ENCODE measurements at regions not wholly inside any gene's neighbourhood (a gene's known extent, or its start where the extent isn't known, plus 50 kb on each side); places are given as distances from the start of the nearest gene placed in this dataset.

DNA sequence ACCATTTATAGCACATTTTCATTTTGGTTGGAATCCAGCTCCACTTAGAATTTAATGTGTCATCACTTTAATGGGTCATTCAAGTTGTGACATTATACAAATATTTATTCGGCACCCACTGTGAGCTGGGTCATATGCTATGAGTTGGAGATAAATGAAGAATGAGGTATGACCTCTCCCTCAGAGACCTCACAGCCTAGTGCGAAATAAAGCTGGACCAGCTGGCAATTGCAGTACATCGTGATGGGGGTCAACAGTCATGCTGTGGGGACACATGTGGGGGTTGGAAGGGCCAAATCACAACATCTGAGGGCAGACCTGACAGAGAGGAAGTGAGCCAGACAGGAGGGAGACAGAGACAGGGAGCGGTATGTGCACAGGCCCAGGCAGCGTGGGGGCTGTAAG, 175.4 kb downstream of the MAIP1 start:
- Histone ChIP-seq H3K36me3 (ENCODE audit: insufficient read depth, low read length) (no peaks in the 10 kb centered on the region), H3K4me1 (ENCODE audit: insufficient read depth, low read length, severe bottlenecking) (no peaks in the 10 kb centered on the region), H3K79me2 (ENCODE audit: insufficient read depth, low read length) (no peaks in the 10 kb centered on the region), H3F3A (ENCODE audit: insufficient read depth, low read length) (no peaks in the 10 kb centered on the region), H3K9me3 (ENCODE audit: low read length) (no peaks in the 10 kb centered on the region), H3K27ac (ENCODE audit: low read depth, low read length, poor library complexity, severe bottlenecking) (no peak overlapping the region), H3K27me3 (ENCODE audit: insufficient read depth, low read length) (no peaks in the 10 kb centered on the region), H3K9ac (ENCODE audit: low read length) (no peak overlapping the region), H4K20me1 (ENCODE audit: insufficient read depth, low read length) (no peaks in the 10 kb centered on the region), H3K4me2 (ENCODE audit: low read length) (no peak overlapping the region), H2AFZ (ENCODE audit: low read length) (no peak overlapping the region), H3K4me3 (ENCODE audit: low read depth, low read length, poor library complexity, severe bottlenecking) (no peak overlapping the region), H3K9me2 (ENCODE audit: low read depth, low read length) (no peaks in the 10 kb centered on the region)
- TF ChIP-seq EZH2 (IDR thresholded peaks at IDR 0.05; ENCODE audit: borderline replicate concordance, low read length): no peak
- TF ChIP-seq, protein P1, sequence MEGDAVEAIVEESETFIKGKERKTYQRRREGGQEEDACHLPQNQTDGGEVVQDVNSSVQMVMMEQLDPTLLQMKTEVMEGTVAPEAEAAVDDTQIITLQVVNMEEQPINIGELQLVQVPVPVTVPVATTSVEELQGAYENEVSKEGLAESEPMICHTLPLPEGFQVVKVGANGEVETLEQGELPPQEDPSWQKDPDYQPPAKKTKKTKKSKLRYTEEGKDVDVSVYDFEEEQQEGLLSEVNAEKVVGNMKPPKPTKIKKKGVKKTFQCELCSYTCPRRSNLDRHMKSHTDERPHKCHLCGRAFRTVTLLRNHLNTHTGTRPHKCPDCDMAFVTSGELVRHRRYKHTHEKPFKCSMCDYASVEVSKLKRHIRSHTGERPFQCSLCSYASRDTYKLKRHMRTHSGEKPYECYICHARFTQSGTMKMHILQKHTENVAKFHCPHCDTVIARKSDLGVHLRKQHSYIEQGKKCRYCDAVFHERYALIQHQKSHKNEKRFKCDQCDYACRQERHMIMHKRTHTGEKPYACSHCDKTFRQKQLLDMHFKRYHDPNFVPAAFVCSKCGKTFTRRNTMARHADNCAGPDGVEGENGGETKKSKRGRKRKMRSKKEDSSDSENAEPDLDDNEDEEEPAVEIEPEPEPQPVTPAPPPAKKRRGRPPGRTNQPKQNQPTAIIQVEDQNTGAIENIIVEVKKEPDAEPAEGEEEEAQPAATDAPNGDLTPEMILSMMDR (IDR thresholded peaks at IDR 0.05; ENCODE audit: low read length): no peak

- Histone ChIP-seq H3K4me1 (ENCODE audit: insufficient read depth, low read length, severe bottlenecking) (no peaks in the 10 kb centered on the region), H3F3A (ENCODE audit: insufficient read depth, low read length) (no peaks in the 10 kb centered on the region), H2AFZ (ENCODE audit: low read length) (no peak overlapping the region), H3K9me2 (ENCODE audit: low read depth, low read length) (no peaks in the 10 kb centered on the region), H3K4me3 (ENCODE audit: low read depth, low read length, poor library complexity, severe bottlenecking) (no peak overlapping the region), H3K36me3 (ENCODE audit: insufficient read depth, low read length) (no peaks in the 10 kb centered on the region), H3K4me2 (ENCODE audit: low read length) (no peak overlapping the region), H3K27ac (ENCODE audit: low read depth, low read length, poor library complexity, severe bottlenecking) (no peak overlapping the region), H4K20me1 (ENCODE audit: insufficient read depth, low read length) (no peaks in the 10 kb centered on the region), H3K27me3 (ENCODE audit: insufficient read depth, low read length) (no peaks in the 10 kb centered on the region), H3K79me2 (ENCODE audit: insufficient read depth, low read length) (no peaks in the 10 kb centered on the region), H3K9me3 (ENCODE audit: low read length) (no peaks in the 10 kb centered on the region), H3K9ac (ENCODE audit: low read length) (no peak overlapping the region)
- TF ChIP-seq, protein P1 (IDR thresholded peaks at IDR 0.05; ENCODE audit: low read length): no peak
- no peak for TF ChIP-seq EZH2 (IDR thresholded peaks at IDR 0.05; ENCODE audit: borderline replicate concordance, low read length)
Measured at GRCh38 chr2:200131307-200131706, 175.2 kb upstream of the SPATS2L start.

- H2AFZ ChIP-seq (ENCODE audit: low read length): no peak overlapping the region
- no peaks in the 10 kb centered on the region for H3K9me3 ChIP-seq (ENCODE audit: low read length)
- no peak overlapping the region for H3K4me3 ChIP-seq (ENCODE audit: low read depth, low read length, poor library complexity, severe bottlenecking)
- H3K27ac ChIP-seq (ENCODE audit: low read depth, low read length, poor library complexity, severe bottlenecking): no peak overlapping the region
- H3K36me3 ChIP-seq (ENCODE audit: insufficient read depth, low read length): no peaks in the 10 kb centered on the region
- H3K4me1 ChIP-seq (ENCODE audit: insufficient read depth, low read length, severe bottlenecking): no peaks in the 10 kb centered on the region
- no peaks in the 10 kb centered on the region for H3K27me3 ChIP-seq (ENCODE audit: insufficient read depth, low read length)
- H3K4me2 ChIP-seq (ENCODE audit: low read length): no peak overlapping the region
- no peak for TF ChIP-seq EZH2 (IDR thresholded peaks at IDR 0.05; ENCODE audit: borderline replicate concordance, low read length)
- TF ChIP-seq, protein P1 (IDR thresholded peaks at IDR 0.05; ENCODE audit: low read length): no peak
- H4K20me1 ChIP-seq (ENCODE audit: insufficient read depth, low read length): no peaks in the 10 kb centered on the region
- no peaks in the 10 kb centered on the region for H3K79me2 ChIP-seq (ENCODE audit: insufficient read depth, low read length)
- no peak overlapping the region for H3K9ac ChIP-seq (ENCODE audit: low read length)
- no peaks in the 10 kb centered on the region for H3K9me2 ChIP-seq (ENCODE audit: low read depth, low read length)
- H3F3A ChIP-seq (ENCODE audit: insufficient read depth, low read length): no peaks in the 10 kb centered on the region
Measured at GRCh38 chr2:200135082-200135481, 171.4 kb upstream of the SPATS2L start.

Measured in OCI-LY1 (cell line).